ENCODE measurements at regions not wholly inside any gene's neighbourhood (a gene's known extent, or its start where the extent isn't known, plus 50 kb on each side); places are given as distances from the start of the nearest gene placed in this dataset.
A peak's percentile ranks its signal among the peaks of the same experiment; 100 is the strongest.

GRCh38 chr6:143569040-143569439, 57.5 kb upstream of the FUCA2 start:
- intact Hi-C loops (cut with DNase I, micrococcal nuclease), result no loop called here
- Mint-ChIP-seq H3K27ac (peak overlapping the region; percentile 31), H3K27me3 (no peaks in the 10 kb centered on the region), H3K4me3 (no peak overlapping the region), H3K36me3 (ENCODE audit: low read depth) (no peaks in the 10 kb centered on the region), H3K4me1 (ENCODE audit: low read depth) (peaks cover 16% of the 10 kb centered on the region), H3K9me3 (no peaks in the 10 kb centered on the region)
- peak in 3 of 14 experiments; percentile 32 to 50 (median 40) for DNase-seq
- POLR2A ChIA-PET, result interaction anchor here (0.8 kb wide), 1 partner anchor 33 kb away, joined by 3 read pairs; no protein-coding TSS in a partner anchor
- Histone ChIP-seq H3K4me3 (ENCODE audit: low read length) (no peak overlapping the region), H3K27ac (ENCODE audit: low read depth in 1 of 2, low read length in 2 of 2) (no peak overlapping the region), H3K4me1 (ENCODE audit: insufficient read depth, low read length) (peaks cover 10% of the 10 kb centered on the region), H3K9me3 (ENCODE audit: control insufficient read depth in 1 of 2, insufficient read depth in 1 of 2, low read length in 2 of 2) (peaks cover 0 to 4% of the 10 kb centered on the region in 2 experiments), H3K27me3 (ENCODE audit: control insufficient read depth in 1 of 2, insufficient read depth in 2 of 2, low read length in 2 of 2) (no peaks in the 10 kb centered on the region), H3K36me3 (ENCODE audit: insufficient read depth, low read length) (no peaks in the 10 kb centered on the region)
- ATAC-seq (ENCODE audit: poor library complexity), result no peak
- TF ChIP-seq CTCF (IDR thresholded peaks at IDR 0.05), result no peak
- CTCF ChIA-PET, result interaction anchor here (1.1 kb wide), 1 partner anchor 16 kb away, joined by 3 read pairs; no protein-coding TSS in a partner anchor

- DNase-seq, result no peak
- Mint-ChIP-seq H3K4me3 (no peak overlapping the region), H3K9me3 (no peaks in the 10 kb centered on the region), H3K27ac (no peak overlapping the region), H3K4me1 (ENCODE audit: low read depth) (peaks cover 21% of the 10 kb centered on the region), H3K27me3 (no peaks in the 10 kb centered on the region), H3K36me3 (ENCODE audit: low read depth) (no peaks in the 10 kb centered on the region)
- no peak for ATAC-seq (ENCODE audit: poor library complexity)
- peaks cover 4% of the 10 kb centered on the region for H3K36me3 ChIP-seq (ENCODE audit: insufficient read depth, low read length)
- no peaks in the 10 kb centered on the region for H3K9me3 ChIP-seq (ENCODE audit: control insufficient read depth in 1 of 2, insufficient read depth in 1 of 2, low read length in 2 of 2)
- CTCF ChIA-PET, result interaction anchor here (1.8 kb wide), 1 partner anchor 11 kb away, joined by 7 read pairs; no protein-coding TSS in a partner anchor
- intact Hi-C loops (cut with DNase I, micrococcal nuclease), result no loop called here
- H3K4me1 ChIP-seq (ENCODE audit: insufficient read depth, low read length), result peaks cover 24% of the 10 kb centered on the region
- no peak for TF ChIP-seq CTCF (IDR thresholded peaks at IDR 0.05)
- POLR2A ChIA-PET, result no interaction called here
- no peaks in the 10 kb centered on the region for H3K27me3 ChIP-seq (ENCODE audit: control insufficient read depth in 1 of 2, insufficient read depth in 2 of 2, low read length in 2 of 2)
- H3K4me3 ChIP-seq (ENCODE audit: low read length), result no peak overlapping the region
- no peak overlapping the region for H3K27ac ChIP-seq (ENCODE audit: low read depth in 1 of 2, low read length in 2 of 2)
These were observed 53.0 kb upstream of the FUCA2 start for GRCh38 chr6:143564484-143565017.

GRCh38 chr6:143562143-143562542, 50.6 kb upstream of the FUCA2 start:
- Mint-ChIP-seq H3K27me3 (no peaks in the 10 kb centered on the region), H3K36me3 (ENCODE audit: low read depth) (no peaks in the 10 kb centered on the region), H3K4me3 (no peak overlapping the region), H3K4me1 (ENCODE audit: low read depth) (peaks cover 13% of the 10 kb centered on the region), H3K27ac (no peak overlapping the region), H3K9me3 (no peaks in the 10 kb centered on the region)
- H3K36me3 ChIP-seq (ENCODE audit: insufficient read depth, low read length), result peaks cover 5% of the 10 kb centered on the region
- H3K4me3 ChIP-seq (ENCODE audit: low read length), result no peak overlapping the region
- H3K27me3 ChIP-seq (ENCODE audit: control insufficient read depth in 1 of 2, insufficient read depth in 2 of 2, low read length in 2 of 2), result no peaks in the 10 kb centered on the region
- no peak overlapping the region for H3K27ac ChIP-seq (ENCODE audit: low read depth in 1 of 2, low read length in 2 of 2)
- intact Hi-C loops (cut with DNase I, micrococcal nuclease), result no loop called here
- no peak for DNase-seq
- peaks cover 31% of the 10 kb centered on the region for H3K4me1 ChIP-seq (ENCODE audit: insufficient read depth, low read length)
- no peak for ATAC-seq (ENCODE audit: poor library complexity)
- CTCF ChIA-PET, result interaction anchor here (1.2 kb wide), 1 partner anchor 13 kb away, joined by 3 read pairs; no protein-coding TSS in a partner anchor
- TF ChIP-seq CTCF (IDR thresholded peaks at IDR 0.05), result no peak
- POLR2A ChIA-PET, result no interaction called here
- H3K9me3 ChIP-seq (ENCODE audit: control insufficient read depth in 1 of 2, insufficient read depth in 1 of 2, low read length in 2 of 2), result no peaks in the 10 kb centered on the region
